HT-29 (cell line): ENCODE measurements at regions not wholly inside any gene's neighbourhood (a gene's known extent, or its start where the extent isn't known, plus 50 kb on each side); places are given as distances from the start of the nearest gene placed in this dataset.

Experiments used
- DNase-seq: peaks from one replicate; pipeline ENCODE4 v3.0.0-alpha.2; 2015; ENCODE audit warnings: low spot score

DNA sequence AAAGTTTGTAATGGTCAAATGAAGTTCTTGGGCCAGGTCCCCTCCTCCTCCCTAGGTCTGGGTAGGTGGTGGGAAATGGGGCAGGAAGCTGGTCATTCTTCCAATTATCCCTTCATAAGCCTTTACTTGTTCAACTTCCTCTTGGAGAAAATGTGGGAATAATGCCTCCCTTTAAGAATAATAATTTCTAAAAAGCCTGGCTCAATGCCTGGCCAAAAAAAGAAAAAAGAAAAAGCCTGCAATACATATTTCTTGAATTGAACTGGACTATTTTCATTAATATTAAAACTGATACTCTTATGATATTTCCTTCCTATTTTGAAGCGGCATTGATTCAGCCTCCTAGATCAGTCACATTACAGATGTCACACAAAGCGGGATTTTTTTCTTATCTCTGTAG lies 600.9 kb downstream of the CCDC171 start:
- no peak for DNase-seq

DNA sequence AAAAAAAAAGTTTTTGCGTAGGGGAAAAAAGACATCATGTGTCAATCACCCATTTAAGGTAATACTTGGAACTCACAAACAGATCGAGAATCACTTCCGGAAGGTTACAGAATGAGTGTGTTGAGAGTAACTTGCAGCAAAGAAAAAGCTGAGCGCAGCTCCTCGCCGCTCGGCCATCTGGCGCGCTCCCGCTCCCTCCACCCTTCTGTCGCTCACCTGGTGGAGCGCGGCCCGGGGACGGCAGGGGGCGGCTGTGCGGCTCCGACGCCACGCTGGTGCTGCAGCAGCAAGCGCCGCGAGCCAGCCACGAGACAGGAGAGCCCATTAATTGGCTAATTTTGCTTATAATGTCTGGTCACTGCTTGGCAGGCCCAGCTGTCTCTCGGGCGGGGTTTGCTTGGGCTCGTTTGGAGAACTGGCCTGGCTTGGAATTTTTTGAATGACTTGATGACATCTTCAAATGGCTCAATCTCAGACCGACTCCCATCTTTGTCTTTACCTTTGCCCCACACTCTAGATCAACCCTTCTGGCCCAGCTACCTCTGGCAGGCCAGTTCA lies 601.8 kb downstream of the CCDC171 start:
- peak; percentile 22 for DNase-seq

DNA sequence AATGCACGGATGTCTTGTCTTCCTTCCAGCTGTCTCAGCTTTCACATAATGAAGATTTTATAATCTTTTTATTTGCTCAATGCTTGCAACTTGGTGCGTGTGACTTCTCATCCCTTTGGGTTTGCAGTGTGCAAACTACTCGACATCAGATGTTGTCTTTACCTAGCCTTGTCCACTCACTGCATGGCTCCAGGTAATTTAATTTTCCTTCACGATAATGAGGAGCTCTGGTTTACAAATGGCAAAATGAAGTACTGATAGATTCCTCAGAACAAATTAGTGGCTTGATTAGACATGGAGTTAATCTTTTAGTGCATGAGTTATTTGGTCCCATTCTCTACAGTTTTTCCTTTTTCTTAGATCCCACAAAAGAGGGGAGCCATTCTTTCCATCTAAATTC lies 603.0 kb downstream of the CCDC171 start:
- DNase-seq: no peak

DNA sequence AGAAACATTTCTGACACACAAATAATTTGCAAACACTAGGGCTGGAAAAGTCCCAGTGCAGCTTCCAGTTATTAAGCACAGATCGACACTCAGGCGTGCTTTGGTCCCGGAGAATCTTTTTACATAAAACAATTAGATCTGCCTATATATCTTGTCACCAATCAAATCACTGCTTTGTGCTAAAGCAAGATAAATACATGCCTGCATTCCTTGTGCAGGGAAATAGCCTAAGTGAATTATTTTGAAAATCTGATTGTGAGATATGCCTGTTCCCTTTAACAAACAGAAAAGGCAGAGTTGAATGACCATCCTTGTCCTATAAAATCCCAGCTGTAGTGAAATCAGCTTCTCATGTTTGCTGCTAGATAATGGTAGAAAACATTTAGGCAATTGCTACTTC lies 604.4 kb downstream of the CCDC171 start:
- no peak for DNase-seq

DNA sequence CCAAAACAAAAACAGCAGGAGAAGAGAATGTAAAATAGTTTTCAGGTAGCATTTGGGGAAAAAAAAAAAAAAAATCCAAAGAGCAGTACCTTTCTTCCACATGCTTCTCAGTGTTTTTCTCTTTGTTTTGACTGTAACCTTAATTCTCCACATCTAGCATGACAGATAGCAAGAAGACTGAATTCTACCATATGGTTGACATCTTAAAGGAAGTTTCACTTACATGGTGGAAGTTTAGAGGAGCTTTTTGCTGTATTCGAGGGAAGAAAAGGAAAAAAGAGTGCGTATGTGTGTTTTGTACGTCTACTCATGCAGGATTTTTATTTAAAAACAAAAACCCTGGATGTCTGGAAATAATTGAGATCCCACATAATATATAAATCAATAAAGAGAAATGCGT lies 604.8 kb downstream of the CCDC171 start:
- DNase-seq: no peak

DNA sequence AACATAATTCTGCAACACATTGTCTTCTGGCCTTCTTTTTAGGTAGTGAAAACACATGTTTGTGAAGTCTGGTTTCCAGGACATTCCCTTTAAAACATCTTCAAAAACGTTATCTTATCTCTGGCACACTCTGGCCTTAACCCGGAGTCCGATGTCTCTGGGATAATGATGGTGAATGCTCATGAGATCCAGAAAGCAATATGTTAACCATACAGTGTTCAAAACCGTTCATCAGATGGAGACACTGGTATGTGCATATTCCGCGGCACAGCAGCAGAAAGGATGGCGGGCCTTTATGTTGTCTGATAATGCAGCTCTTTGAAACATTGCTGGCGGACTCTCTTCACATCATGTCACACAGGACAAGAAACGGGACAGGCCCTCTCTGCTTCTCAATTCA lies 605.2 kb downstream of the CCDC171 start:
- DNase-seq: no peak

DNA sequence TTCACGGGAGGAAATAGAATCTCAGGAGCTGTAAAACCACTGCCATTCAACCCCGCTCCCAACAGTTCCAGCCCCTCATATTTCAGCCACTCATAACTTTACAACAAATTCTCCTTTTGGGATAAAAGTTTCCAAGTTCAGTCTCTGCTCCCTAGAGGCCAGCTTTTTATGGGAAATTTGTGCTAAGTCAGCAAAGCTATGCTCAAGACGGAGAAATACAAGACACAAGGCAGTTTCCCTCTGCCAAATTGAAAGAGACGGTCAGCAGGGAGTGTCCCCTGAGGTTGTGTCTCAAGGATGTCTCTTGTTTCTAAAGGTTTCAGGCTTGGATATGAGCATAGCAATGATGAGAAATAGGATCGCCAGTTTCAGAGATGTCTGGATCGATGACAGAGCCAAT lies 608.6 kb downstream of the CCDC171 start:
- no peak for DNase-seq

DNA sequence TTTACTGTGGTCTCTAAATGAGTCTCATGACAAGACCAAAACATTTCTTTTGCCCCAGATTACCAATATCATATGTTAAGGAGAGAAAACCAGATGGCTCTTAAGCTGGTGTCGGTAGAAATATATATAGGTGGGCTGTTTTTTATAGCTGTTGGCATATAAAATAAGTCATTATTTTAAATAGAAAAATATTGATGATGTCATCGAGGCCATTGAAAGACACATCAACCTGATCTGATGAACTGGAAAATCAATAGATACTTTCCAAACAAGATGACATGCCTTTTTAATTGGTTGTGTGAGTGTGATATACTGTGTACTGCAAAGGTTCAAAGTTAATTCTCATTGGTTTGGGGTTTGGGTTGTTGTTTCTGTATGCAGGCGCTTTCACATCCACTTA lies 617.3 kb downstream of the CCDC171 start:
- DNase-seq: no peak

DNA sequence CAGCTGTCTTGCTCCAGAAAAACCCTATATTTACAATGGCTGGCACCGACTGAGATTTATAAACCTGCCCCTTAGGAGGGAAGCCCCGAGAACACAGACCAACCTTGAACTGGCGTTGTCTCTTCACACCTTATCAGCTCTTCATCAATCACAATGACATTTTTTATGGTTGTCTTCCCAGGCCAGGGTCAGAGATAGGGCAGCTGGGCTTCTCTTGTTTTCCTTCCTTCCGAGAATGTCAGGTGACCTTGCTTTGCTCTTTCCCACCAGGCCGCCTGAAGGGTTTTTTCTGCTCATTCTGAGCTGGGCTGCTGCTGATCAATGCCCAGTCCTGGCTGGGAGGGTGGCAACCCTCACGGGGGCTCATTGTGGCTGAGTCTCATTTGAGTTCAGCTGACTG lies 619.1 kb downstream of the CCDC171 start:
- no peak for DNase-seq

DNA sequence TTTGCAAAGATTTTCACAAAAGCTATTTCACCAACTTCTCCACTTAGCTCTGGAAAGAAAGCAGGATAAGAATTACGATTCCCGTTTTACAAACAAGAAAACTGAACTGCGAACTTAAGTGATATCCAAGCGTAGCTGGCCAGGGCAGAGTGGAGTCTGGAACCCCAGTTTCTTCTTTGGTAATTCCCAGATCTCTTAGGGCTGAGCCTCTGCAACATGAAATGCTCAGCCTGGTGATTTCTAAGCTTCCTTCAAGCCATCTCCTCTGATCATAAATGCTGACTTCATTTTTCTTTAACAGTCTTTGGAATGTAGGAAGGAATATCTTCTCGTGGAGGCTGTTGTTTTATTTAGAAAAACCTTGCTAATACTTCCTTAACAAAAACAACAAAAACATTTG lies 620.0 kb downstream of the CCDC171 start:
- no peak for DNase-seq

DNA sequence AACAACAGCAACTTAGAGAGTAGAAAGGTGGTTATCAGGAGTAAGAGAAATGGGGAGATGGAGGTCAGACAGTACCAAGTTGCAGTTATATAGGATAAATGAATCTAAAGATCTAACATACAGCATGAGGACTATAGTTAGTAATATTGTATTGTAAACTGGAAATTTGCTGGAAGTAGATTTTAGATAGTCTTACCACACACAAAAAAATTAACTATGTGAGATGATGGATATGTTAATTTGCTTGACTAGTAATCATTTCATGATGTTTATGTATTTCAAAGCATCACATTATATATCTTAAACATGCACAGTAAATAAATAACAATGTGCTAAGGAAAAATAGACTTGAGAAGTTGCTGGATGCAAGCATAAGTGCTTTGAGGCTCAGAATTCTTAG lies 622.1 kb downstream of the CCDC171 start:
- DNase-seq: no peak

DNA sequence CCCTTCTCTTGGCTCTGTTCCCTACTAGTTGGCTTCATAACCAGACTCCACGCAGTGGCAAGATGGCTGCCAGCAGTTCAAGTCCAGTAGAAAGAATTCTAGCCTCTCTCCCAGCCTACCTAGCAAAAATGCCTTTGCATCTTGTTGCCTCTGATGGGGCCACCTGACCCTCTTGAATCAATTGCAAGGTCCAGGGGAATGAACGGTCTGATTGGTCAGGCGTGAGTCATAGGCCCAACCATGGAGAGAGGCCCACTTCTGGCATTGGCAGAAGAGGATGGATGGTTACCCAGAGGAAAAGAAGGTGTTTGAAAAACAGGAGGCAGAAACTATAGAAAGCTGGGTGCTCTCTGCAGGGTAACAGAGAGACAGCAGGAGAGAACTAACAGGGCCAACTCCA lies 622.6 kb downstream of the CCDC171 start:
- DNase-seq: no peak

DNA sequence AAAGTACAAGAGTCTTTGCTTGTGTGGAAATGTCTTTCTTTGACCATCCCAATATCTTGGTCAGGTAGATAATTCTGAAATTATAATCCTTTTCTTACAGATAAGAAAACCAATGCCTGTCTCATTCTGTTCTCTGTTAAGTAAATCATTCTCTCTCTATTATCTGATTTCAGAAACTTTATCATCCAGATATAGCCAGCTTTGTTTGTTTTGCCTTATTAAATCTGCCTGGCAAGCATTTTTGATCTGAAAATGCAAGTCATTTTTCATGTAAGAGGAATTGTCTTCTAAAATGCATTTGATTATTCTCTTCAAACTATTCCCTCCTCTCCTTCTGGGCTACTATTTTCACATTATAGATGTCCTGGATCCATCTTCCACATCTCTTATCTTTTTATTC lies 625.5 kb downstream of the CCDC171 start:
- no peak for DNase-seq

DNA sequence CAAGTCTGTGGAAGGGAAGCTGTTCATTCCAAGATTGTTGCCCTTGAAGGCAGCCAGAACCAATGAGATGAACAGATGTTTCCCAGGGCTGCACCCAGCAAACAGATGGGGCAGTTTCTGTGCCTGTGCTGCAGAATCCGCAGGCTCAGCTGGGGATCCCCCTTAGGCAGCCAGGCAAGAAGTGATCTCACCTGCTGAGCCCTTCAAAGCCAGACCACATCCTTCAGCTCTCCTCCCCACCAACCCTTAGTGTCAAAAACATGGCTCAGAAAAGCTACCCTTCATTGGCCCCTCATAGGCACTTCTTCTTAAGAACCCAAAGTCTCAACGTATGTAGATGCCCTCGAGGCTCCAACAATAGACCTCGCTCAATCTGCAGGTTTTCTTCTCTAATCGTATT lies 626.7 kb downstream of the CCDC171 start:
- no peak for DNase-seq

DNA sequence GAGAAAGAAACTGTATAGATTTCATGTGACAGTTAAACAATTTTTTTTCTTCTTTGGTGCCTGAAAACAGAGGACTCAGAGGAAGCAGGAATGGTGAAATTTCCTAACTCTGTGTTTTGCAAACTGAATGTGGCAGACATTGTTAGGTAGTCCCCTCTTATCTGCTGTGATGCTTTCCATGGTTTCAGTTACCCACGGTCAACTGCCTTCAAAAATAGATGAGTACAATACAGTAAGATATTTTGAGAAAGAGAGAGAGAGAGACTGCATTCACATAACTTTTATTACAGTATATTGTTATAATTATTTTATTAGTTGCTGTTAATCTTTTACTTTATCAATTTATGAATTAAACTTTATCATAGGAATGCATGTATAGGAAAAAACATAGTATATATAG lies 627.2 kb downstream of the CCDC171 start:
- DNase-seq: no peak

DNA sequence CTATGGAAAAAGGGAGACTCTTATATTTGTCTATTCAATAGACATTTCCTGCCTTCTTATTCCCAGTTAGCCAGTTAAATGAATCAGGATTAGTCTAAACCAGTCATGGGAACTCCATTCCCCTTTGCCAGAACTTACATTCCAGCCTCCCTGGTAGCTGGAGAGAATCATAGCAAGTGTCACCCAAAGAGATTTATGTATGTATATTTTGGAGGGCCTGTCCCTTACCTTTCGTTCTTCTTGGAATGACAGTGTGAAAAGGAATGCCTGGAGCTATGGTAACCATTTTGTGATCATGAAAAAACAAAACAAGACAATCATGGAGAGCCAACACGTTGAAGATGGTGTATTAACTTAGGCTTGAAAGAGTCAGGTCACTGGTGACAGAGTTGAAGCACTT lies 627.7 kb downstream of the CCDC171 start:
- DNase-seq: no peak

DNA sequence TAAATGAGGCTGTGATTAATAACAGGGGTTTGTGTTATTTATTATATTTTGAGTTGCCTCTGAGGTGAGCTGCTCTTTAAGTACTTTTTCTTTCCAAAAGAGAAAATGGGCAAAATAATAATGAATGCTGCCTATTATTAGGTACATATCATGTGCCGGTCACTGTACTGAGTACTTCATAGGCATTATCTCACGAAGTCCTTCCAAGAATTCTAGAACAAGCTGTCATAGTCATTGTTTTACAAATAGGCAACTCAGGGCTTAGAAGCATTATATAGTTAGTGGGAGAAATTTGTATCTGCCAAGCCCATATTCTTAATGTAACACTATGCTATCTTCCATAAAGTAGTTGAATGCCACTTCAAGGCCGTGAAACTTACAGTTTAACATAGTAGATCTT lies 628.7 kb downstream of the CCDC171 start:
- DNase-seq: no peak

DNA sequence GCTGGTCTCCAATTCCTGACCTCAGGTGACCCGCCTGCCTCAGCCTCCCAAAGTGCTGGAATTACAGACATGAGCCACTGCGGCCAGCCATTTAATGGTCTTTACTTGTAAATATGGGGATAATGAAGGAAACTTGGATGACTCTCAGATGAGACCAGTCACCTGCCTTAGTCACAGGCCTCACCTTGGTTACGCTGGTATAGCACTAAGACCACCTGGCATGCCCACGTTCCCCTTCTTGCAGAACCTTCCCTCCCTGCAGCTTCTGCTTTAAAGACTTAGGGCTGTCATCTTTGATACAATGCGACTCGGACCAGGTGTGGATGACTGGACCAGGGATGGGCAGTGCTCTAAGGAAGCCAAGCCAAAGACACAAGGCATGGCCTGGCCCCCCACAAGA lies 629.9 kb downstream of the CCDC171 start:
- DNase-seq: no peak

DNA sequence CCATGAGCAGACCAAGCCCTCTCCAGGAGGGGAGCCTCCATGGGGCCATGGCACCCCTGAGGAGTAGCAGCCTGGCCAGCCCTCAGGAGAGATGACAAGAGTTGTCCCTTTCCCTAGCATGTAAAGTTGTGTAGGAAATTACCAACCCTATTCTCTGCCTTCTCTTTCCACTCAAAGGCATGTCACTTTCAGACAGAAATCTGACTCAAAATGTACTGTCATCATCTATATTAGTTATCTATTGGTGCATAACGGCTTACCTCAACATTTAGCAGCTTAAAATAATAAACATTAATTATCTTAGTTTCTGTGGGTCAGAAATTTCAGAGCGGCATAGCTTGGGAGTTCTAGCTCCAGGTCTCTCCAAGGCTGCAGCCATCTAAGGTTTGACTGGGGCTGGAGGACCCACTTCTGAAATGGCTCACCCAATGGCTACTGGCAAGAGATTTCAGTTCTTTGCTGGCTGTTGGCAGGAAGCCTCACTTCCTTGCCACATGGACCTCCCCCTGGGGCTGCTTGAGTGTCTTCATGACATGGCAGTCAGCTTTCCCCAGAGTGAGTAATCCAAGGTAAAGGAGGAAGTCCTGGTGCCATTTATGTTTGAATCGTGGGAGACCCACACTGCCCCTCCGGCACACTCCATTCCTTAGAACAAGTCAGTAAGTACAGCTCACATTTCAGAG lies 632.3 kb downstream of the CCDC171 start:
- DNase-seq: no peak

DNA sequence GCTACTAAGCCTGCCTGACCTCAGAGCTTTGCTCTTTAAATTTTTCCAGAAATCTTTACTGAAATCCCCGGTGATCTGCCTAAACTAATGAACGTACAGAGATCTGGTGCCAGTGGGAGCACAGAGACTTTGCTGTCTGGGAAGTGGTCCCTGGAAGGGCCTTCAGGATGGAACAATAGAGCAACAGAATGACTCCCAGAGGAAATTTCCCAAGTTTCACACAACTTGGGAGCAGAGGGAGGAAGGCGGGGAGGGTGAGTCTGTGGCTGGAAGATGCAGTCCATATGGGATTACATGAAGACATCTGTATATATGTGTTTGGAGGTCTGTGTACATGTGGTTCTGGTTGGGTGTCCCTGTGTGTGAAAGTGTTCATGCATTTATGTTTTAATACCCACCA lies 638.3 kb downstream of the CCDC171 start:
- no peak for DNase-seq

DNA sequence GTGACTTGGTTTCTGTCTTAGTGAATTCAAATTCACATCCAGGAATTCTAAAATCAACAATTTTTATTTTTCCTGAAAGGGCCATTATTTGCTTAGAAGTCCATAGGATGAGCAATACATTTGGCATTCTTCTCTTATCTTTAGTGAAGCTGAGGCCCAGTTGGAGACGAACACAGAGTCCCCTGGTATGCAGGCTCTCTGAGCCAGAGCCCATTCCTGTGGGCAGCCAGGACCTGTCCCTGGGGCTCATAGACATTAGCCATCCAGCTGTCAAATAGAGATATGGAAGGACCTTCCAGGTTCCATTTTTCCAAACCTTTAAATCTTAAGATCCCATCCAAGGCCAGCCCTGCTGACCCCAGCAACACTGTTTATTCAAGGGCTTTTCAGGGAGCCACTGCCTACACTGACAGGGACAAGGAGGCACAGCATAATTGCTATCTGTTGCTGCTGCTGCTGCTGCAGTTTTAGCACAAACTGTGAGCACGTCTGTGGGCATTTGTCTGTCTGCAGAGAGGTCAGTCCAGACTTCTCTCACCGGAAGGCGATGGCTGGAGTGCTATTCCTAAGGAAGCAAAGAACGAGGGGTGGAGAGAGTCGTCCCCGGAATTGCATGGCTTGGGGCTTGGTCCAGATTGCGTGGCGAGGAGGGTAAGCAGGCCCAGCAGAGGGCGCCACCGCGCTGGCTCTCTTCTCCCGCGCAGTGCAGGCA lies 639.0 kb downstream of the CCDC171 start:
- peak; percentile 71 for DNase-seq

DNA sequence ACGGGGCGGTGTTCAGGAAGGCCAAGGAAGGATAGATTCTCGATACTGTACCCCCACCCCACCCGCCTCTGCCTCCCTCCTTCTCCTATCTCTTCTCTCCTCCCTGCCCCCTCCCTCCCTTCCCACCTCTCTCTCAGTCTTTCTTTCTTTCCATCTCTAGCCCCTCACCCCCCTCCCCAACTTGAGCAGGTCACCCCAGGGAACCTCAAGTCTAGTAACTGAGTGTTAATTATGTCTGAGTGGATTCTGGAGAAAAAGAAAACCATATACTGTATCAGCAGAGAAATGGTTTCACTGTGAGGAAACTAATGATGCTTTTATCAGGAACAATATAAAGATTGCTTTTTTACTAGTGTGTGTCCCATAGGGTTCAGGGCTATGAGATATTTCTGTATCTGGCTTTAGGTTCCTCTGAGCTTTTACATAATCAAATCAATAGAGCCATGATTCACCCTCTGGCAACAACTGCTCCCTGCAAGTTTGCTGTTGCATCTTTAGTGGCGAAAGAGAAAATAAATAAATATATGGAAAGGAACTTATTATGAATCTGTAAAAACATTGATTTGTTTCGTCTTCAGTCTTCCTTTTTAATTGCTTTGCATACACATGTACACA lies 639.7 kb downstream of the CCDC171 start:
- no peak for DNase-seq

DNA sequence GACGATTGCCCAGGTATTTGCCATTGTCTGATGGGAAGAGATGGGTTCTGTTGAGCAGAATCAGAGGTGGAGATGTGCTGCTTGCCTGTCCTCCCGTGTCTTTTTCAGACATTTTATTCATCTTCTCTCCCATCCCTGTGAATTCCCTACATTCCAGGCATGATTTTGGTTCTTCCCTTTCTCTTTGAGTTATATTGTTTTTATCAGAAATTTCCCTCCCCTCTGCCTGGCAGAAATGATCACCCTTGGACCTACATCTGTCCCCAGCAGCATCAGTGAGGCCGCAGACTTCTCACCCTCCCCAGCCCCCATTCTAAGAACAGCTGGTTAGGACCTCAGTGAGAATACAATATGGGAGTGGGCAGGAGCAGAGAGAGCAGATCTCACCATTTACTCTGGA lies 640.2 kb downstream of the CCDC171 start:
- no peak for DNase-seq
